HCT116 (cell line): ENCODE measurements at regions not wholly inside any gene's neighbourhood (a gene's known extent, or its start where the extent isn't known, plus 50 kb on each side); places are given as distances from the start of the nearest gene placed in this dataset.

Experiments
- ATF3 ChIP-seq: IDR thresholded peaks from 2 replicates; pipeline ENCODE4 v1.6.1; 2012
- CEBPB ChIP-seq: IDR thresholded peaks from 2 replicates; pipeline ENCODE4 v1.6.1; 2012; ENCODE audit warnings: low read depth
- CTCF ChIP-seq, 3 experiments: fragments of 200-600 bp in 1 of 3; sonication (generic) in 1 of 3; IDR thresholded peaks in 2 of 3; conservative IDR thresholded peaks in 1 of 3; 2 replicates each; pipeline ENCODE4 v1.5.1; 2012 to 2017; ENCODE audit warnings: low read depth in 2 of 3, low read length in 2 of 3, antibody characterized with exemption in 1 of 3, borderline replicate concordance in 1 of 3, control low read depth in 1 of 3, mild to moderate bottlenecking in 1 of 3, mixed read lengths in 1 of 3, mixed run types in 1 of 3, moderate library complexity in 1 of 3; ENCODE audit not compliant: insufficient read depth in 1 of 3
- EGR1 ChIP-seq: IDR thresholded peaks from 2 replicates; pipeline ENCODE4 v1.6.1; 2012; ENCODE audit warnings: low read depth
- ELF1 ChIP-seq: IDR thresholded peaks from 2 replicates; pipeline ENCODE4 v1.6.1; 2012; ENCODE audit warnings: low read depth, borderline replicate concordance
- EZH2 ChIP-seq: fragments of 200-600 bp; sonication (generic); IDR thresholded peaks from 2 replicates; pipeline ENCODE4 v1.6.1; 2017; ENCODE audit warnings: antibody characterized with exemption, mixed run types
- EZH2phosphoT487 ChIP-seq: fragments of 200-600 bp; IDR thresholded peaks from 2 replicates; pipeline ENCODE4 v1.6.1; 2018; ENCODE audit warnings: antibody characterized with exemption, borderline replicate concordance
- MAX ChIP-seq: IDR thresholded peaks from 2 replicates; pipeline ENCODE4 v1.6.1; 2012
- POLR2AphosphoS5 ChIP-seq: IDR thresholded peaks from 2 replicates; pipeline ENCODE4 v1.6.1; 2011; ENCODE audit warnings: mild to moderate bottlenecking, low read depth, low read length, moderate library complexity
- REST ChIP-seq: IDR thresholded peaks from 2 replicates; pipeline ENCODE4 v1.6.1; 2012; ENCODE audit warnings: low read depth
- YY1 ChIP-seq: IDR thresholded peaks from 2 replicates; pipeline ENCODE4 v1.6.1; 2011; ENCODE audit warnings: low read length, low read depth, moderate library complexity, mild to moderate bottlenecking; ENCODE audit not compliant: insufficient replicate concordance; ENCODE audit errors: extremely low read depth
- ZNF274 ChIP-seq: fragments of 200-500 bp; sonication (Bioruptor generic); IDR thresholded peaks from 2 replicates; pipeline ENCODE4 v1.6.1; 2014; ENCODE audit warnings: mild to moderate bottlenecking, low read depth, low read length, inconsistent platforms

GRCh38 chr7:16136896-16137295 lies 284.4 kb downstream of the CRPPA start:
- TF ChIP-seq CTCF (IDR thresholded peaks at IDR 0.05 in 2 of 3, conservative IDR thresholded peaks at IDR 0.05 in 1 of 3; ENCODE audit: borderline replicate concordance in 1 of 3, insufficient read depth in 1 of 3, low read depth in 2 of 3, low read length in 2 of 3) (no peak), EGR1 (no peak), POLR2AphosphoS5 (no peak), EZH2 (no peak), ZNF274 (no peak), ELF1 (no peak), EZH2phosphoT487 (no peak), ATF3 (no peak), MAX (no peak), REST (no peak), YY1 (no peak), CEBPB (no peak)
